Activated CD4-positive, alpha-beta T cell treated with anti-CD3 and anti-CD28 coated beads, Interleukin-2, amount 50 U/mL, for 4 hours (primary cell): ENCODE measurements at regions not wholly inside any gene's neighbourhood (a gene's known extent, or its start where the extent isn't known, plus 50 kb on each side); places are given as distances from the start of the nearest gene placed in this dataset.

Experiments
- DNase-seq, 2 experiments: peaks; one replicate each; pipeline ENCODE4 v3.0.0-alpha.2; 2020

DNA sequence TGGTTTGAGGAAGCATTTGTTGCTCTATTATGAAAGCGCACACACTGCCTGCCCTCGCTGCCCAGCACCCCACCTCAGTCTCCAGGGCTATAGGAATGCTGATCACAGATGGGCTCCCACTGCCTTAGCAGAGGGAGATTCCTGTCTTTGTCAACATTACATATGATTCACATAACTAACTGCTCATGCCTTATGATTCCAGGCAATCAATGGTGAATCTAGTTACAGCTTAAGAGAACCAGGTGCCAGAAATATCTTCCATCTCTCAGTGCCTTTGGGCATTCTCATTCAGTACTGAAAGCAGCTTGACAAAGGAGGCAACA lies 458.9 kb upstream of the C9orf72 start:
- no peak for DNase-seq

DNA sequence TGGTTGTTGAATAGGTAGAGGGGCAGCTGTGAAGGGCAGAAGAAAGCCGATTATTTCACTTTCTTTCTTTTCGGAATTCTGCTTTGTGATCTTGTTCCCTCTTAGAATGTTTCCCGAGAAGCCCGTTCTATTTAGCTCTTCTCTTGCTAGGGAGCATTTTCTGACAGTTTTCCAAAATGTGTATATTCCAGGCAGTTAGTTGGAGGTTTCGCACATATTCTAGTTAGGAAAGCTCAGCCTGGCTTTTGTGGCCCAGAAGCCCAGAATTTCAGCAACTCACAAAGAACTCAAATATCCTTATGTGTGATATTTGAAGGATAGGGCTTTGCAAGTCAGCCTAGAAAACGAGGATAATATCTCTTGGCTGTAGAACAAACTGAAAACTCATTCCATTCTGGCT lies 461.0 kb upstream of the C9orf72 start:
- DNase-seq, result no peak

DNA sequence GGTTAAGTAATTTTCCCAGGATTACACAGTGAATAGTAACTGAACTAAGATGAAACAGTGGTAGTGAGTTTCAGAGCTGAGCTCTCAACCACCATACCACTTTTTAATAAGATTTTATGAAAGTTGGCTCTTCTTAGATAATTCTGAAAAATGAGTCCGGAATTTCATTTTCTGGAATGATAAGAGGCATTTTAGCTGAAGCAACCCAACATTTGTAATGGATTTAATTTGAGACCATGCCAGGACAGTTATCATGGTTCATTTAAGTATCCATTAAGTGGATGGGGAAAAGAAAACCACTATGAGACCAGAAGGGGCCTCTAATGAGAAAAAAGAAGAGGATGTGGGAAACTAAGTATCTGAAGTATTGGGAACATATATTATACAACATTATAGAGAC lies 464.7 kb upstream of the C9orf72 start:
- no peak for DNase-seq

DNA sequence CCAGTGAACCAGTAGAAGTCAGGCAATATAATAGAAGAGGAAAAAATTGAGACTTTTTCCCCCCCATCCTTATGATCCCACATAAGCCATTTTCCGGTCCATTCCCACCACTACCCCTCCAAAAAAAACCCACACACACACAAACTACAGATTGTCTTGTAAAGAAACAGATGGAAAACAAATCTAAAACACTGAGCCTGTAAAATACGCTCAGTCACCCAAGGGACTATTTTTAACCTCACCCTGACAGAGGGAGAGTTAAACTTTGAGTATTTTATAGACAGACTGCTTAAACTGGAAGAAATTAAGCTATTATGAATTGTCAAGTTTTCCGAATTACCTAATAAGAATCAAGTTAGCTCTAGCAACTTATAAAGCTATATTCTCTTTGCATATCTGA lies 471.8 kb upstream of the C9orf72 start:
- DNase-seq, result no peak

GRCh38 chr9:28050046-28050445 lies 476.8 kb upstream of the C9orf72 start:
- no peak for DNase-seq

- no peak for DNase-seq
Observed at GRCh38 chr9:28050941-28051340, 477.7 kb upstream of the C9orf72 start.

GRCh38 chr9:28051559-28052503 lies 478.6 kb upstream of the C9orf72 start:
- DNase-seq, result no peak

- DNase-seq, result no peak
Observed at GRCh38 chr9:28053096-28053777, 480.0 kb upstream of the C9orf72 start.

- no peak for DNase-seq
Observed at GRCh38 chr9:28056006-28056405, 482.7 kb upstream of the C9orf72 start.

DNA sequence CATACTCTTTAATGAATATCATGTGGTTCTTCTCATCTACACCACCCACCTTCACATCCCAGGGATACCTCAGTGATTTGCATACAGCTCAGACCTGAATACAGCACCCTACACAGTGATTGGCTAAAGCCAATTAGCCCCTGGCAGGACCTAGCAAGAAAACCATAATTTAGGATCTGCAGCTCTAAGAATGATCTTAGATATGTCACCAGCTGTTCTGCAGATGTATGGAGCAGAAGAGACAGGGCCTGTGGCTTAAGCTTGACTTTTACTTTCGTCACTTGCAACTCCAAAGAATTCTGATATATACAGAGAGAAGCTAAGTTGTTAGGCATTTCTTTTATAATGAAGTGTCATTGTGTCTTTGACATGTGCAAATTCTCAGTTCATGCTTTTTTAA lies 483.2 kb upstream of the C9orf72 start:
- no peak for DNase-seq

GRCh38 chr9:28059192-28059591 lies 485.9 kb upstream of the C9orf72 start:
- DNase-seq, result no peak

DNA sequence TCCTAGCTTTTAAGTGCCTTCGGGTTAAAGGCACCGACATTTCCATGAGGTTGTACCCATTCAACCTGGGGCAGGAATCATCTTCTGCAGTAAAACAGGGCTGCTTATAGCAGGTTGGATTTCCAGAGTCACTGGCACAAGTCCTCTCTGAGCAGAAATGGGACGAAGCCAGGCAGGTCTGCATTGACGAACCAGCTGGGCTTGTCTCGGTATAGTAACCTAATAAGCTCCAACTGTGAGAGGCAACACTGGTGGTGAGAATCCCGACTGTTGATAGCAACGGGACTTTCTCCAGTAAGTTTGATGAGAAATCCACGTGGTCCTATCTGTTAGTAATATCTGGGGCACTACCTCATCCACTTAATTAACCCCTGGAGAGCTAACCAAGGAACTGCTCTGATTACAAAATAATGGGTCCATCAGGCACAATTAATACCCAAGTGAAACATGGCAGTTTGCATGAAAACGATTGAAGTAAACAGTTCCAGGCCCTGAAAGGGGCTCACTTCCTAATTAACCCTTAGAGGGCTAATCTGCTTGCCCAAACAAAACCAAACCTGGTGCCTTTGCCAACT lies 491.0 kb upstream of the C9orf72 start:
- no peak for DNase-seq

DNA sequence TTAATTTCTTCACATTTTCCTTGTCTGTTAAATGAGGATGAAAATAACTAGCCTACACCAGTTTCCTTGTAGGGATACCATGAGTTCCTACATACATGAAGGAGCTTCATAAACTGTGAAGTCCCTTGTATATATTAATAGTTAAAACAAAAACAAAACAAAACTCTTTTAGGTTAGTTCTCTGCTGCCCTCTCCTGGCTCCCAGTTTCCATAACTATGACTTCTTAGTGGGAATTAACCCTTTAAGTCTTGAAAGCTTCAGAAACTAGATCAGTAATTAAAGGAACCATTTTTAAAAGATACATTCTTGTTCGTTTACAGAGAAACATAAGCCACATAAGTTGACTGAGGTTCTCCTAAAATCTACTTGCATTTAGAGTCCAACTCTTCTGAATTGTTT lies 500.0 kb upstream of the C9orf72 start:
- DNase-seq, result no peak

DNA sequence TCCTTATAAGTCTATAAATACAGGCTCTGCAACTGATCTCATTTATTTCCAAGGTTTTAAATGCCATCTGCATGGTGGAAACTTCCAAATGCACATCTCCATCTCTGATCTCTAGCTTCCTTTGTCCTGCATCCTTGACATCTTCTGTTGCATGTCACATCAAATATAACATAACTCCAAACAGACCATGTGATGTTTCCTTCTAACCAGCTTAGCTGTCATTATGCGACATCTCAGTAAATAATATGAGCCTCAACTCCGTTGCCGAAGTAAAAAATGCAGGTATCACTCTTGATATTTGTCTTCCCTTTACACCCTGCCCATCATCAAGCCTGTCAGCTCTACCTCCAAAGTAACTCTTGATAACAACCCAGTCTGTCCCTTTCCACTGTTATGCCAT lies 506.4 kb upstream of the C9orf72 start:
- no peak for DNase-seq

GRCh38 chr9:28082671-28083070 lies 509.4 kb upstream of the C9orf72 start:
- no peak for DNase-seq

GRCh38 chr9:28086881-28087280 lies 513.6 kb upstream of the C9orf72 start:
- DNase-seq, result no peak

GRCh38 chr9:28092981-28093936 lies 520.0 kb upstream of the C9orf72 start:
- no peak for DNase-seq

- DNase-seq, result no peak
Observed at GRCh38 chr9:28101509-28101908, 528.2 kb upstream of the C9orf72 start.

GRCh38 chr9:28105001-28105400 lies 531.7 kb upstream of the C9orf72 start:
- no peak for DNase-seq

GRCh38 chr9:28120184-28120583 lies 546.9 kb upstream of the C9orf72 start:
- DNase-seq, result no peak

GRCh38 chr9:28120626-28121025 lies 547.3 kb upstream of the C9orf72 start:
- no peak for DNase-seq

DNA sequence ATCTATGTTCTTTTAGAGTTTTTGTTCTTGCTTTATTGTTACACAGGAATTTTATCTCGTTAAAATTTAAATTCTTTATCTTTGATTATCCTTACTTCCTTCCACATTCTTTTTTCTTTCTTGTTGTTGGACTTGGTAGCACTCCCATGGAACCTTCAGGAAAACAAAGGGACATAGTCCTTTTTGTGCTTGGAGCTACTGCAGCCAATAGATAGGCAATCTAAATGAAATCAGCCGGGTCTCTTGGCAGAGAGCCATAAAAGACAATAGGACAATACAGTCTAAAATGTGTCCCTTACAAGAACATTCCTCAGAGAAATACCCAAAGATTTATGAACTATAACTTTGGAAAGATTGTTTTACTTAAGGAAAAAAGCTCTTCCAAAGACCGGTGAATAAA lies 548.1 kb upstream of the C9orf72 start:
- no peak for DNase-seq

DNA sequence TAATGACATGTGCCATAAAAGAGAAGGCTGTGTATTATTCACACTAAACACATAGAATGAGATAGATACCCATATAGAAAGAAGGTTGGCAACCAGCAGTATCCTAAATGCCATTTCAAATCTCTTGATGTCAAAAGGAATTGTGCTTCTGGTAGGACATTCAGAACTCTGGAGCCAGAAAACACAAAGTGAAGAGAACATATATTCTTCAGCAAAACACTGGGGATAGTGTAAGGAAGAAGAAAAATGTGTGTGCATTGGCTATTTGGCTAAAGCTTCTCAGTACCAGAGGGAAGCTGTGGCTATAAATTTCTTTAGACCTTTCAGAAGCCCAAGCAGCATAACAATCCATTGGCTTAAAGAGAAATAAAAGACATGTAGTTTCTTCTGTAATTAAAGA lies 551.6 kb upstream of the C9orf72 start:
- DNase-seq, result no peak
